ENCODE measurements at regions not wholly inside any gene's neighbourhood (a gene's known extent, or its start where the extent isn't known, plus 50 kb on each side); places are given as distances from the start of the nearest gene placed in this dataset.

- DNase-seq (ENCODE audit: insufficient read length, low spot score): no peak
- TF ChIP-seq PAX5 (IDR thresholded peaks at IDR 0.05; ENCODE audit: insufficient read depth, low read length, severe bottlenecking) (no peak), POU2F2 (IDR thresholded peaks at IDR 0.05; ENCODE audit: low read depth, low read length) (no peak), TAF1 (IDR thresholded peaks at IDR 0.05; ENCODE audit: low read depth, low read length) (no peak), POLR2AphosphoS5 (IDR thresholded peaks at IDR 0.05; ENCODE audit: low read depth, low read length) (no peak)
- no peak for FAIRE-seq
Observed at GRCh38 chr7:46658281-46658680, 737.2 kb upstream of the IGFBP3 start.

GRCh38 chr7:46654546-46655443 is 733.7 kb upstream of the IGFBP3 start:
- DNase-seq (ENCODE audit: insufficient read length, low spot score): no peak
- no peak for FAIRE-seq
- TF ChIP-seq PAX5 (IDR thresholded peaks at IDR 0.05; ENCODE audit: insufficient read depth, low read length, severe bottlenecking) (no peak), POLR2AphosphoS5 (IDR thresholded peaks at IDR 0.05; ENCODE audit: low read depth, low read length) (no peak), POU2F2 (IDR thresholded peaks at IDR 0.05; ENCODE audit: low read depth, low read length) (no peak), POLR2A (IDR thresholded peaks at IDR 0.05; ENCODE audit: low read depth, low read length) (no peak), SPI1 (IDR thresholded peaks at IDR 0.05; ENCODE audit: low read depth, low read length) (no peak), TAF1 (IDR thresholded peaks at IDR 0.05; ENCODE audit: low read depth, low read length) (no peak)

- DNase-seq (ENCODE audit: insufficient read length, low spot score) (no peak), FAIRE-seq (no peak)
- peak; percentile 25; the same call in 1 of the 2 replicates for TF ChIP-seq SPI1 (IDR thresholded peaks at IDR 0.05; ENCODE audit: low read depth, low read length)
- no peak for TF ChIP-seq POU2F2 (IDR thresholded peaks at IDR 0.05; ENCODE audit: low read depth, low read length)
Observed at GRCh38 chr7:46653848-46654247, 732.8 kb upstream of the IGFBP3 start.

GRCh38 chr7:46652317-46652716 is 731.2 kb upstream of the IGFBP3 start:
- FAIRE-seq: no peak
- TF ChIP-seq PAX5 (IDR thresholded peaks at IDR 0.05; ENCODE audit: insufficient read depth, low read length, severe bottlenecking): no peak
- TF ChIP-seq SPI1 (IDR thresholded peaks at IDR 0.05; ENCODE audit: low read depth, low read length): no peak
- TF ChIP-seq POLR2AphosphoS5 (IDR thresholded peaks at IDR 0.05; ENCODE audit: low read depth, low read length): no peak
- TF ChIP-seq POLR2A (IDR thresholded peaks at IDR 0.05; ENCODE audit: low read depth, low read length): no peak
- TF ChIP-seq POU2F2 (IDR thresholded peaks at IDR 0.05; ENCODE audit: low read depth, low read length): no peak
- TF ChIP-seq TAF1 (IDR thresholded peaks at IDR 0.05; ENCODE audit: low read depth, low read length): no peak
- no peak for DNase-seq (ENCODE audit: insufficient read length, low spot score)

GRCh38 chr7:46651561-46652088 is 730.6 kb upstream of the IGFBP3 start:
- TF ChIP-seq PAX5 (IDR thresholded peaks at IDR 0.05; ENCODE audit: insufficient read depth, low read length, severe bottlenecking) (no peak), SPI1 (IDR thresholded peaks at IDR 0.05; ENCODE audit: low read depth, low read length) (no peak), POLR2AphosphoS5 (IDR thresholded peaks at IDR 0.05; ENCODE audit: low read depth, low read length) (no peak), POLR2A (IDR thresholded peaks at IDR 0.05; ENCODE audit: low read depth, low read length) (no peak), TAF1 (IDR thresholded peaks at IDR 0.05; ENCODE audit: low read depth, low read length) (no peak), POU2F2 (IDR thresholded peaks at IDR 0.05; ENCODE audit: low read depth, low read length) (no peak)
- FAIRE-seq: no peak

GRCh38 chr7:46651070-46651469 is 730.0 kb upstream of the IGFBP3 start:
- TF ChIP-seq PAX5 (IDR thresholded peaks at IDR 0.05; ENCODE audit: insufficient read depth, low read length, severe bottlenecking): no peak
- TF ChIP-seq POU2F2 (IDR thresholded peaks at IDR 0.05; ENCODE audit: low read depth, low read length): no peak
- DNase-seq (ENCODE audit: insufficient read length, low spot score) (no peak), FAIRE-seq (no peak)

More at GRCh38 chr7:46651561-46652088, 730.6 kb upstream of the IGFBP3 start:
- DNase-seq (ENCODE audit: insufficient read length, low spot score): no peak

GRCh38 chr7:46649876-46650275 is 728.8 kb upstream of the IGFBP3 start:
- no peak for TF ChIP-seq POLR2A (IDR thresholded peaks at IDR 0.05; ENCODE audit: low read depth, low read length)
- DNase-seq (ENCODE audit: insufficient read length, low spot score) (no peak), FAIRE-seq (no peak)

GRCh38 chr7:46637793-46638735 is 717.0 kb upstream of the IGFBP3 start:
- TF ChIP-seq SPI1 (IDR thresholded peaks at IDR 0.05; ENCODE audit: low read depth, low read length) (no peak), TAF1 (IDR thresholded peaks at IDR 0.05; ENCODE audit: low read depth, low read length) (no peak), POU2F2 (IDR thresholded peaks at IDR 0.05; ENCODE audit: low read depth, low read length) (no peak), POLR2AphosphoS5 (IDR thresholded peaks at IDR 0.05; ENCODE audit: low read depth, low read length) (no peak), PAX5 (IDR thresholded peaks at IDR 0.05; ENCODE audit: insufficient read depth, low read length, severe bottlenecking) (no peak), POLR2A (IDR thresholded peaks at IDR 0.05; ENCODE audit: low read depth, low read length) (no peak)
- DNase-seq (ENCODE audit: insufficient read length, low spot score) (no peak), FAIRE-seq (no peak)

- DNase-seq (ENCODE audit: insufficient read length, low spot score): no peak
- no peak for FAIRE-seq
- TF ChIP-seq POLR2A (IDR thresholded peaks at IDR 0.05; ENCODE audit: low read depth, low read length): no peak
- no peak for TF ChIP-seq TAF1 (IDR thresholded peaks at IDR 0.05; ENCODE audit: low read depth, low read length)
- TF ChIP-seq PAX5 (IDR thresholded peaks at IDR 0.05; ENCODE audit: insufficient read depth, low read length, severe bottlenecking): no peak
- TF ChIP-seq SPI1 (IDR thresholded peaks at IDR 0.05; ENCODE audit: low read depth, low read length): no peak
- TF ChIP-seq POU2F2 (IDR thresholded peaks at IDR 0.05; ENCODE audit: low read depth, low read length): no peak
- TF ChIP-seq POLR2AphosphoS5 (IDR thresholded peaks at IDR 0.05; ENCODE audit: low read depth, low read length): no peak
Observed at GRCh38 chr7:46636022-46636421, 715.0 kb upstream of the IGFBP3 start.
